Stimulated activated CD4-positive, alpha-beta T cell treated with anti-CD3 and anti-CD28 coated beads, Interleukin-4, amount 100 ng/mL, for 24 hours (primary cell): ENCODE measurements at regions not wholly inside any gene's neighbourhood (a gene's known extent, or its start where the extent isn't known, plus 50 kb on each side); places are given as distances from the start of the nearest gene placed in this dataset.

ENCODE experiments used
- DNase-seq: peaks from one replicate; pipeline ENCODE4 v3.0.0-alpha.2; 2020

GRCh38 chr9:38224941-38225340 lies 155.9 kb upstream of the SHB start:
- no peak for DNase-seq

- DNase-seq: no peak
Measured at GRCh38 chr9:38216572-38216971, 147.5 kb upstream of the SHB start.

GRCh38 chr9:38215465-38215864 lies 146.4 kb upstream of the SHB start:
- no peak for DNase-seq

GRCh38 chr9:38214432-38214831 lies 145.4 kb upstream of the SHB start:
- DNase-seq: no peak

- no peak for DNase-seq
Measured at GRCh38 chr9:38213631-38214299, 144.7 kb upstream of the SHB start.

- no peak for DNase-seq
Measured at GRCh38 chr9:38212016-38212415, 143.0 kb upstream of the SHB start.

- DNase-seq: no peak
Measured at GRCh38 chr9:38211002-38211401, 142.0 kb upstream of the SHB start.

GRCh38 chr9:38208206-38208901 lies 139.3 kb upstream of the SHB start:
- no peak for DNase-seq

GRCh38 chr9:38207247-38207778 lies 138.3 kb upstream of the SHB start:
- DNase-seq: no peak

GRCh38 chr9:38205279-38205678 lies 136.3 kb upstream of the SHB start:
- DNase-seq: no peak

- no peak for DNase-seq
Measured at GRCh38 chr9:38202336-38202938, 133.4 kb upstream of the SHB start.

- no peak for DNase-seq
Measured at GRCh38 chr9:38201844-38202243, 132.8 kb upstream of the SHB start.

GRCh38 chr9:38200431-38200830 lies 131.4 kb upstream of the SHB start:
- DNase-seq: no peak

- no peak for DNase-seq
Measured at GRCh38 chr9:38198140-38198539, 129.1 kb upstream of the SHB start.

- DNase-seq: no peak
Measured at GRCh38 chr9:38196714-38197113, 127.7 kb upstream of the SHB start.

- DNase-seq: no peak
Measured at GRCh38 chr9:38195737-38196161, 126.7 kb upstream of the SHB start.

GRCh38 chr9:38194870-38195269 lies 125.8 kb upstream of the SHB start:
- no peak for DNase-seq

- DNase-seq: no peak
Measured at GRCh38 chr9:38192731-38193265, 123.8 kb upstream of the SHB start.

GRCh38 chr9:38186404-38187115 lies 117.5 kb upstream of the SHB start:
- no peak for DNase-seq

- no peak for DNase-seq
Measured at GRCh38 chr9:38185647-38186403, 116.8 kb upstream of the SHB start.

GRCh38 chr9:38183994-38184568 lies 115.1 kb upstream of the SHB start:
- DNase-seq: no peak

- no peak for DNase-seq
Measured at GRCh38 chr9:38182321-38182720, 113.3 kb upstream of the SHB start.
